SK-N-SH treated with all-trans-retinoic acid at 6 μM for 48 hours (cell line): ENCODE measurements at regions not wholly inside any gene's neighbourhood (a gene's known extent, or its start where the extent isn't known, plus 50 kb on each side); places are given as distances from the start of the nearest gene placed in this dataset.

Experiments
- CSRNP3 ChIP-seq: fragments of 250-450 bp; sonication (Bioruptor Pico); IDR thresholded peaks from 2 replicates; pipeline ENCODE4 v1.5.1; 2021; ENCODE audit warnings: mild to moderate bottlenecking, moderate library complexity
- ESRRG ChIP-seq: fragments of 250-450 bp; sonication (Bioruptor Pico); IDR thresholded peaks from 2 replicates; pipeline ENCODE4 v1.6.1; 2021; ENCODE audit warnings: mild to moderate bottlenecking
- GLIS3 ChIP-seq: fragments of 250-450 bp; sonication (Bioruptor Pico); IDR thresholded peaks from 2 replicates; pipeline ENCODE4 v1.5.0; 2020; ENCODE audit warnings: mild to moderate bottlenecking, moderate library complexity
- RARB ChIP-seq: fragments of 250-450 bp; sonication (Bioruptor Pico); IDR thresholded peaks from 2 replicates; pipeline ENCODE4 v1.8.0; 2021; ENCODE audit warnings: mild to moderate bottlenecking, moderate library complexity
- ZFP30 ChIP-seq: fragments of 450-650 bp; formaldehyde crosslinking; IDR thresholded peaks from 2 replicates; pipeline ENCODE4 v1.5.0; 2022; ENCODE audit warnings: mild to moderate bottlenecking, moderate library complexity

GRCh38 chr7:80588591-80588990, 49.9 kb upstream of the CD36 start (continued):
- no peak for TF ChIP-seq CSRNP3 (CRISPR knock-in tag)
- TF ChIP-seq ESRRG (CRISPR knock-in tag): no peak
- TF ChIP-seq ZFP30 (CRISPR knock-in tag): no peak
- no peak for TF ChIP-seq GLIS3
- no peak for TF ChIP-seq RARB (CRISPR knock-in tag)
